ENCODE measurements at regions not wholly inside any gene's neighbourhood (a gene's known extent, or its start where the extent isn't known, plus 50 kb on each side); places are given as distances from the start of the nearest gene placed in this dataset.

- Histone ChIP-seq H3K79me1 (ENCODE audit: low read depth, low read length) (no peaks in the 10 kb centered on the region), H3K56ac (replicated peaks; ENCODE audit: insufficient read length, low read depth, low read length) (no peak overlapping the region), H3K4me1 (replicated peaks in 1 of 4; ENCODE audit: control insufficient read depth in 3 of 4, insufficient read depth in 4 of 4, low read length in 3 of 4) (no peaks in the 10 kb centered on the region), H3K23me2 (ENCODE audit: low read depth, low read length) (no peaks in the 10 kb centered on the region), H2AK5ac (ENCODE audit: low read depth, low read length) (no peak overlapping the region), H4K8ac (ENCODE audit: extremely low read depth, insufficient read depth, low read length) (no peak overlapping the region), H2AFZ (ENCODE audit: low read length) (no peak overlapping the region), H3K4me3 (ENCODE audit: extremely low read depth in 1 of 4, insufficient read depth in 2 of 4, low read depth in 3 of 4, low read length in 4 of 4) (no peak overlapping the region), H3K18ac (ENCODE audit: extremely low read depth, low read length) (no peak overlapping the region), H3K36me3 (ENCODE audit: control insufficient read depth in 2 of 4, insufficient read depth in 4 of 4, low read length in 3 of 4) (no peaks in the 10 kb centered on the region), H3K4me2 (ENCODE audit: insufficient read depth in 1 of 2, low read depth in 2 of 2, low read length in 2 of 2) (no peak overlapping the region), H3K4ac (replicated peaks; ENCODE audit: insufficient read length, low read depth, low read length) (no peak overlapping the region), H3K23ac (ENCODE audit: insufficient read length) (no peak overlapping the region), H4K91ac (replicated peaks; ENCODE audit: insufficient read length, low read length) (no peak overlapping the region), H2BK15ac (ENCODE audit: low read length) (no peak overlapping the region), H2BK12ac (ENCODE audit: low read depth, low read length) (no peak overlapping the region), H3K27me3 (replicated peaks in 1 of 4; ENCODE audit: control insufficient read depth in 3 of 4, extremely low read depth in 1 of 4, insufficient read depth in 3 of 4, low read length in 3 of 4) (no peaks in the 10 kb centered on the region), H2BK5ac (ENCODE audit: low read depth, low read length) (no peak overlapping the region), H4K20me1 (replicated peaks in 1 of 2; ENCODE audit: control insufficient read depth in 1 of 2, insufficient read depth in 2 of 2, low read length in 2 of 2) (no peaks in the 10 kb centered on the region), H3K27ac (ENCODE audit: low read depth, low read length) (no peak overlapping the region), H2BK120ac (replicated peaks; ENCODE audit: low read depth, low read length) (no peak overlapping the region), H3K9ac (replicated peaks in 1 of 4; ENCODE audit: extremely low read depth in 1 of 4, low read depth in 3 of 4, low read length in 3 of 4) (no peak overlapping the region), H4K5ac (ENCODE audit: insufficient read length, low read depth, low read length) (no peak overlapping the region), H2BK20ac (ENCODE audit: low read length) (no peak overlapping the region), H3K79me2 (ENCODE audit: control insufficient read depth in 1 of 2, insufficient read depth in 2 of 2, low read length in 2 of 2) (no peaks in the 10 kb centered on the region), H3K14ac (ENCODE audit: insufficient read length) (no peak overlapping the region), H3K9me3 (ENCODE audit: insufficient read depth in 2 of 2, low read depth in 1 of 2, low read length in 1 of 2) (no peaks in the 10 kb centered on the region)
- ChIA-PET CTCF (ENCODE audit: partially characterized antibody) (interaction anchor here (0.6 to 3.4 kb wide), 7 partner anchors 9 to 773 kb away, joined by 3 to 11 read pairs (median 3); no protein-coding TSS in a partner anchor), POLR2A (ENCODE audit: partially characterized antibody) (no interaction called here)
- DNase-seq (ENCODE audit: low read depth in 1 of 2, low spot score in 2 of 2) (no peak), FAIRE-seq (no peak)
- TF ChIP-seq SP4 (IDR thresholded peaks at IDR 0.05; ENCODE audit: low read length), result no peak
- no peak for TF ChIP-seq CEBPB (IDR thresholded peaks at IDR 0.05; ENCODE audit: low read depth, low read length)
- no peak for TF ChIP-seq RNF2 (IDR thresholded peaks at IDR 0.05; ENCODE audit: borderline replicate concordance, low read depth, low read length, missing control alignments, poor library complexity, severe bottlenecking)
- no peak for TF ChIP-seq YY1 (IDR thresholded peaks at IDR 0.05; ENCODE audit: low read depth, low read length)
- no peak for TF ChIP-seq KDM5A (IDR thresholded peaks at IDR 0.05; ENCODE audit: low read length)
- TF ChIP-seq USF2 (IDR thresholded peaks at IDR 0.05; ENCODE audit: low read length), result no peak
- no peak for TF ChIP-seq CHD2 (IDR thresholded peaks at IDR 0.05; ENCODE audit: low read length)
- no peak for TF ChIP-seq HDAC2 (IDR thresholded peaks at IDR 0.05; ENCODE audit: borderline replicate concordance in 1 of 2, low read depth in 2 of 2, low read length in 2 of 2)
- WGBS, 2 experiments (ENCODE audit: extremely low coverage in 1 of 2, insufficient coverage in 1 of 2, insufficient read length in 1 of 2, insufficient replicate concordance in 2 of 2, low coverage in 1 of 2, low lambda C conversion rate in 2 of 2, missing lambda C conversion rate in 1 of 2), result 61% methylated on average over 7 of the region's 8 CpGs; no CpG with 5 or more reads in 1 of the 2 experiments
These were observed 181.6 kb downstream of the HNRNPD start for GRCh38 chr4:82192017-82192673.

All from H1 (cell line).